MM.1S (cell line): ENCODE measurements at regions not wholly inside any gene's neighbourhood (a gene's known extent, or its start where the extent isn't known, plus 50 kb on each side); places are given as distances from the start of the nearest gene placed in this dataset.
"Not testable (repeated sequence)": the region's sequence is repeated elsewhere in the genome, so short reads cannot be mapped to it uniquely, and the experiment has no call there.

Experiments
- EZH2 ChIP-seq: fragments of 300-600 bp; sonication (generic); optimal IDR thresholded peaks from 2 replicates; pipeline ENCODE3; 2017; ENCODE audit warnings: low read depth, mild to moderate bottlenecking, antibody characterized with exemption, low read length, mixed read lengths
- EZH2phosphoT487 ChIP-seq: fragments of 300-600 bp; sonication (generic); IDR thresholded peaks from 2 replicates; pipeline ENCODE4 v1.6.1; 2018; ENCODE audit warnings: antibody characterized with exemption, low read length
- TF ChIP-seq, protein P1 (sequence below): fragments of 300-600 bp; sonication (generic); IDR thresholded peaks from 2 replicates; pipeline ENCODE4 v1.5.1; 2016; ENCODE audit warnings: antibody characterized with exemption, low read length, mixed read lengths

DNA sequence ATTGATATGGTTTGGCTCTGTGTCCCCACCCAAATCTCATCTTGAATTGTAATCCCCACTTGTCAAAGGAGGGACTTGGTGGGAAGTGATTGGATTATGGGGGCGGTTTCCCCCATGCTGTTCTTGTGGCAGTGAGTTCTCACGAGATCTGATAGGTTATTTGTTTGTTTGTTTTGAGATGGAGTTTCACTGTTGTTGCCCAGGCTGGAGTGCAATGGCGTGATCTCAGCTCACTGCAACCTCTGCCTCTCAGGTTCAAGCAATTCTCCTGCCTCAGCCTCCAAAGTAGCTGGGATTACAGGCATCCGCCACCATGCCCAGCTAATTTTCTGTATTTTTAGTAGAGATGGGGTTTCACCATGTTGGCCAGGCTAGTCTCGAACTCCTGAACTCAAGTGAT, 364.7 kb downstream of the DSC3 start:
- TF ChIP-seq, protein P1, sequence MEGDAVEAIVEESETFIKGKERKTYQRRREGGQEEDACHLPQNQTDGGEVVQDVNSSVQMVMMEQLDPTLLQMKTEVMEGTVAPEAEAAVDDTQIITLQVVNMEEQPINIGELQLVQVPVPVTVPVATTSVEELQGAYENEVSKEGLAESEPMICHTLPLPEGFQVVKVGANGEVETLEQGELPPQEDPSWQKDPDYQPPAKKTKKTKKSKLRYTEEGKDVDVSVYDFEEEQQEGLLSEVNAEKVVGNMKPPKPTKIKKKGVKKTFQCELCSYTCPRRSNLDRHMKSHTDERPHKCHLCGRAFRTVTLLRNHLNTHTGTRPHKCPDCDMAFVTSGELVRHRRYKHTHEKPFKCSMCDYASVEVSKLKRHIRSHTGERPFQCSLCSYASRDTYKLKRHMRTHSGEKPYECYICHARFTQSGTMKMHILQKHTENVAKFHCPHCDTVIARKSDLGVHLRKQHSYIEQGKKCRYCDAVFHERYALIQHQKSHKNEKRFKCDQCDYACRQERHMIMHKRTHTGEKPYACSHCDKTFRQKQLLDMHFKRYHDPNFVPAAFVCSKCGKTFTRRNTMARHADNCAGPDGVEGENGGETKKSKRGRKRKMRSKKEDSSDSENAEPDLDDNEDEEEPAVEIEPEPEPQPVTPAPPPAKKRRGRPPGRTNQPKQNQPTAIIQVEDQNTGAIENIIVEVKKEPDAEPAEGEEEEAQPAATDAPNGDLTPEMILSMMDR, result not testable (repeated sequence)
- TF ChIP-seq EZH2phosphoT487, EZH2: not testable (repeated sequence)
